ENCODE measurements at regions not wholly inside any gene's neighbourhood (a gene's known extent, or its start where the extent isn't known, plus 50 kb on each side); places are given as distances from the start of the nearest gene placed in this dataset.

DNA sequence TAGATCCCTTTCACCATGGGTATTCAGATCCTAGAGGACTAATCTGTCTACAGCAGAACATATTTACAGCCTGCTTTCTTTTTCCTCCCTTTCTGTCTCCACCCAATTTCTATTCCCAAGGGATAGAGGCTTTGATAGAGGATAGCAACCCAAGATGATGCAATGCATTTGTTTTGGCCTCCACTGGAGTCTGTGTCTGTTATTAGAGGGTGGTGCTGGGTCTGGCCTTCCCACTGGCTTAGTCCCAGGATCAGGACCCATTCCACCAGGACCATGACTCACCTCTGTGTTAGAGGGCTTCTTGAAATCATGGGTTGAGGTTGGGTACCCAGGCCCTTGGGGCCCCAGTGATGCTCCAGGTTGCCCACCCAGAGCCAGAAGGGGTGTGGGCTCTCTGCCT, 239.7 kb upstream of the TNP1 start:
- Histone ChIP-seq H2AFZ (ENCODE audit: low read depth, low read length, severe bottlenecking) (no peak overlapping the region), H3K9me2 (replicated peaks; ENCODE audit: insufficient read depth, low read length) (no peaks in the 10 kb centered on the region), H3K9ac (ENCODE audit: low read length) (no peak overlapping the region), H3K36me3 (ENCODE audit: low read length) (no peaks in the 10 kb centered on the region), H3K4me2 (ENCODE audit: low read depth, low read length, poor library complexity, severe bottlenecking) (no peak overlapping the region), H3F3A (ENCODE audit: insufficient read depth) (no peaks in the 10 kb centered on the region), H3K9me3 (ENCODE audit: insufficient read depth, low read length) (no peaks in the 10 kb centered on the region), H3K79me2 (ENCODE audit: insufficient read depth, low read length) (no peaks in the 10 kb centered on the region), H3K4me3 (ENCODE audit: insufficient read depth, low read length, poor library complexity, severe bottlenecking) (no peak overlapping the region), H3K27ac (ENCODE audit: low read depth, low read length) (no peak overlapping the region), H3K27me3 (ENCODE audit: low read length) (no peaks in the 10 kb centered on the region), H4K20me1 (ENCODE audit: low read depth, low read length) (no peaks in the 10 kb centered on the region)
- TF ChIP-seq CTCF (IDR thresholded peaks at IDR 0.05; ENCODE audit: insufficient read depth, low read length, poor library complexity, severe bottlenecking) (no peak), EZH2phosphoT487 (conservative IDR thresholded peaks at IDR 0.05; ENCODE audit: low read length) (no peak)

- H3K27me3 ChIP-seq (ENCODE audit: low read length) = no peaks in the 10 kb centered on the region
- H3K27ac ChIP-seq (ENCODE audit: low read depth, low read length) = no peak overlapping the region
- no peak overlapping the region for H2AFZ ChIP-seq (ENCODE audit: low read depth, low read length, severe bottlenecking)
- no peaks in the 10 kb centered on the region for H3F3A ChIP-seq (ENCODE audit: insufficient read depth)
- no peak for TF ChIP-seq CTCF (IDR thresholded peaks at IDR 0.05; ENCODE audit: insufficient read depth, low read length, poor library complexity, severe bottlenecking)
- TF ChIP-seq EZH2phosphoT487 (conservative IDR thresholded peaks at IDR 0.05; ENCODE audit: low read length) = no peak
- no peaks in the 10 kb centered on the region for H3K9me3 ChIP-seq (ENCODE audit: insufficient read depth, low read length)
- H3K9me2 ChIP-seq (replicated peaks; ENCODE audit: insufficient read depth, low read length) = no peaks in the 10 kb centered on the region
- H3K36me3 ChIP-seq (ENCODE audit: low read length) = no peaks in the 10 kb centered on the region
- H3K9ac ChIP-seq (ENCODE audit: low read length) = no peak overlapping the region
- no peaks in the 10 kb centered on the region for H3K79me2 ChIP-seq (ENCODE audit: insufficient read depth, low read length)
- no peak overlapping the region for H3K4me3 ChIP-seq (ENCODE audit: insufficient read depth, low read length, poor library complexity, severe bottlenecking)
- H4K20me1 ChIP-seq (ENCODE audit: low read depth, low read length) = no peaks in the 10 kb centered on the region
- H3K4me2 ChIP-seq (ENCODE audit: low read depth, low read length, poor library complexity, severe bottlenecking) = no peak overlapping the region
Observed at GRCh38 chr2:217098435-217098834, 238.6 kb upstream of the TNP1 start.

DNA sequence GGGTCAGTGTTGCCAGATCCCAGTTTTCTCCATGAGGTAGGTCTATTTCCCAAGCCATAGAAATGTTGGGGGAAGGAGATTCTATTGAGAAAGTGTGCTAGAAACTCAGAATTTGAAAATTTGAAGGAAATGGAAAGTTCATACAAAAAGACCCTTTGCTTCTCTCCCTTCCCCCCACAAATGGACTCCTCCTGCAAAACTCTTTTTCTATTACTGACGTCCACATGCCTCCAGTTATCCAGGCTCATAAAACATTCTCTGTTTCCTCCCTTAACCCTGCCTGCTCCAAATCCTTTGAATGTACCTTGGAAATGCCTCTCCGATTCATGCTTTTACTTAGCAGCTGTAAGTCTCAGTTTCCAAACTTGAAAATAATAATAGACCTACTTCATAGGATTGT, 237.5 kb upstream of the TNP1 start:
- Histone ChIP-seq H2AFZ (ENCODE audit: low read depth, low read length, severe bottlenecking) (no peak overlapping the region), H4K20me1 (ENCODE audit: low read depth, low read length) (no peaks in the 10 kb centered on the region), H3K27me3 (ENCODE audit: low read length) (no peaks in the 10 kb centered on the region), H3K9me2 (replicated peaks; ENCODE audit: insufficient read depth, low read length) (no peaks in the 10 kb centered on the region), H3K4me3 (ENCODE audit: insufficient read depth, low read length, poor library complexity, severe bottlenecking) (no peak overlapping the region), H3K27ac (ENCODE audit: low read depth, low read length) (no peak overlapping the region), H3K79me2 (ENCODE audit: insufficient read depth, low read length) (no peaks in the 10 kb centered on the region), H3K36me3 (ENCODE audit: low read length) (no peaks in the 10 kb centered on the region), H3K9me3 (ENCODE audit: insufficient read depth, low read length) (no peaks in the 10 kb centered on the region), H3K4me2 (ENCODE audit: low read depth, low read length, poor library complexity, severe bottlenecking) (no peak overlapping the region), H3F3A (ENCODE audit: insufficient read depth) (no peaks in the 10 kb centered on the region), H3K9ac (ENCODE audit: low read length) (no peak overlapping the region)
- TF ChIP-seq EZH2phosphoT487 (conservative IDR thresholded peaks at IDR 0.05; ENCODE audit: low read length) (no peak), CTCF (IDR thresholded peaks at IDR 0.05; ENCODE audit: insufficient read depth, low read length, poor library complexity, severe bottlenecking) (no peak)

Data from SU-DHL-6 (cell line).